ENCODE measurements at regions not wholly inside any gene's neighbourhood (a gene's known extent, or its start where the extent isn't known, plus 50 kb on each side); places are given as distances from the start of the nearest gene placed in this dataset.

GRCh38 chr5:174827558-174827957 lies 103.2 kb downstream of the MSX2 start:
- TF ChIP-seq TAF1 (IDR thresholded peaks at IDR 0.05; ENCODE audit: borderline replicate concordance, low read depth, low read length) (no peak), POLR2A (IDR thresholded peaks at IDR 0.05; ENCODE audit: low read depth, low read length) (no peak)
